GM11168 (cell line): ENCODE measurements at regions not wholly inside any gene's neighbourhood (a gene's known extent, or its start where the extent isn't known, plus 50 kb on each side); places are given as distances from the start of the nearest gene placed in this dataset.

Source experiments
- in situ Hi-C: fragments of 300-500 bp; cut with MboI; formaldehyde crosslinking; loops from one replicate; pipeline ENCODE4 v1.12.0; 2022; ENCODE audit warnings: low sequenced_read_pairs; ENCODE audit not compliant: unreplicated experiment

- in situ Hi-C loops: no loop called here
Observed at GRCh38 chr9:90948156-90948555, 146.5 kb downstream of the SYK start.

- in situ Hi-C loops: no loop called here
Observed at GRCh38 chr9:90950600-90950999, 149.0 kb downstream of the SYK start.

GRCh38 chr9:90953200-90953599, 151.6 kb downstream of the SYK start:
- in situ Hi-C loops: no loop called here

- in situ Hi-C loops: no loop called here
Observed at GRCh38 chr9:90953805-90954204, 152.2 kb downstream of the SYK start.

GRCh38 chr9:90956026-90956810, 154.6 kb downstream of the SYK start:
- in situ Hi-C loops: no loop called here

GRCh38 chr9:90958328-90958727, 156.7 kb downstream of the SYK start:
- in situ Hi-C loops: no loop called here

GRCh38 chr9:90960941-90961340, 159.3 kb downstream of the SYK start:
- in situ Hi-C loops: no loop called here

- in situ Hi-C loops: no loop called here
Observed at GRCh38 chr9:90961375-90961774, 159.8 kb downstream of the SYK start.

- in situ Hi-C loops: no loop called here
Observed at GRCh38 chr9:90964101-90965020, 162.7 kb downstream of the SYK start.

GRCh38 chr9:90965226-90966030, 163.8 kb downstream of the SYK start:
- in situ Hi-C loops: no loop called here

- in situ Hi-C loops: no loop called here
Observed at GRCh38 chr9:90966031-90966290, 164.3 kb downstream of the SYK start.

- in situ Hi-C loops: no loop called here
Observed at GRCh38 chr9:90966480-90967144, 165.0 kb downstream of the SYK start.

GRCh38 chr9:90967145-90967538, 165.5 kb downstream of the SYK start:
- in situ Hi-C loops: no loop called here

GRCh38 chr9:90969021-90969675, 167.5 kb downstream of the SYK start:
- in situ Hi-C loops: no loop called here

GRCh38 chr9:90970608-90971007, 169.0 kb downstream of the SYK start:
- in situ Hi-C loops: no loop called here

- in situ Hi-C loops: no loop called here
Observed at GRCh38 chr9:90972057-90972456, 170.4 kb downstream of the SYK start.

- in situ Hi-C loops: no loop called here
Observed at GRCh38 chr9:90974016-90974415, 172.4 kb downstream of the SYK start.

GRCh38 chr9:90974643-90975245, 173.1 kb downstream of the SYK start:
- in situ Hi-C loops: no loop called here

- in situ Hi-C loops: no loop called here
Observed at GRCh38 chr9:90975781-90976538, 174.3 kb downstream of the SYK start.
